H1 (cell line): ENCODE measurements at regions not wholly inside any gene's neighbourhood (a gene's known extent, or its start where the extent isn't known, plus 50 kb on each side); places are given as distances from the start of the nearest gene placed in this dataset.

Source experiments
- CTCF ChIA-PET: fragments of 300-600 bp; sonication (Branson Sonifier 250); formaldehyde crosslinking; loops from one replicate; lab custom pipeline; 2021; ENCODE audit not compliant: partially characterized antibody; lab: Charles Lee
- POLR2A ChIA-PET: fragments of 300-600 bp; sonication (Branson Sonifier 250); formaldehyde crosslinking; loops from one replicate; lab custom pipeline; 2021; ENCODE audit warnings: inconsistent platforms; ENCODE audit not compliant: partially characterized antibody; lab: Charles Lee
- DNase-seq, 2 experiments: peaks; one replicate each; pipeline versions ENCODE4 v3.0.0 to v3.0.0-alpha.2; 2010 to 2022; ENCODE audit warnings: low spot score in 2 of 2, low read depth in 1 of 2, mixed read lengths in 1 of 2
- FAIRE-seq: peaks from 2 replicates; lab custom pipeline; 2011; peaks lifted over from hg19 to GRCh38; lab: Jason Lieb, UNC
- H2AFZ ChIP-seq: 2 replicates; pipeline ENCODE4 v1.8.1; 2012; ENCODE audit warnings: low read length, inconsistent platforms
- H2AK5ac ChIP-seq: 2 replicates; pipeline ENCODE4 v1.6.1; 2013; ENCODE audit warnings: low read depth, low read length
- H2BK120ac ChIP-seq: replicated peaks from 2 replicates; pipeline ENCODE3; 2013; ENCODE audit warnings: low read depth, low read length, inconsistent platforms
- H2BK12ac ChIP-seq: 2 replicates; pipeline ENCODE4 v1.6.1; 2013; ENCODE audit warnings: low read depth, low read length
- H2BK15ac ChIP-seq: 2 replicates; pipeline ENCODE4 v1.6.1; 2013; ENCODE audit warnings: low read length
- H2BK20ac ChIP-seq: 2 replicates; pipeline ENCODE4 v1.6.1; 2013; ENCODE audit warnings: low read length
- H2BK5ac ChIP-seq: 2 replicates; pipeline ENCODE4 v1.6.1; 2013; ENCODE audit warnings: low read depth, low read length
- H3K14ac ChIP-seq: 2 replicates; pipeline ENCODE4 v1.6.1; 2013; ENCODE audit warnings: inconsistent platforms; ENCODE audit not compliant: insufficient read length
- H3K18ac ChIP-seq: 2 replicates; pipeline ENCODE4 v1.6.1; 2013; ENCODE audit warnings: low read length; ENCODE audit errors: extremely low read depth
- H3K23ac ChIP-seq: 2 replicates; pipeline ENCODE4 v1.6.1; 2013; ENCODE audit warnings: inconsistent platforms; ENCODE audit not compliant: insufficient read length
- H3K23me2 ChIP-seq: 2 replicates; pipeline ENCODE4 v1.6.1; 2013; ENCODE audit warnings: low read depth, low read length
- H3K27ac ChIP-seq: 2 replicates; pipeline ENCODE4 v1.6.1; 2011; ENCODE audit warnings: low read depth, low read length, inconsistent platforms
- H3K27me3 ChIP-seq, 4 experiments: replicated peaks in 1 of 4; 1 replicate in 1 of 4; 2 replicates in 3 of 4; pipeline versions ENCODE4 v1.6.1 to v1.8.1; 2011 to 2013; ENCODE audit warnings: low read length in 3 of 4, mild to moderate bottlenecking in 3 of 4, inconsistent platforms in 2 of 4, mixed read lengths in 2 of 4, moderate library complexity in 1 of 4; ENCODE audit not compliant: control insufficient read depth in 3 of 4, insufficient read depth in 3 of 4; ENCODE audit errors: extremely low read depth in 1 of 4
- H3K36me3 ChIP-seq, 4 experiments: 2 replicates each; pipeline versions ENCODE4 v1.6.1 to v1.8.1; 2011 to 2013; ENCODE audit warnings: mild to moderate bottlenecking in 4 of 4, low read length in 3 of 4, moderate library complexity in 2 of 4, control low read depth in 1 of 4, inconsistent platforms in 1 of 4; ENCODE audit not compliant: insufficient read depth in 4 of 4, control insufficient read depth in 2 of 4
- H3K4ac ChIP-seq: replicated peaks from 2 replicates; pipeline ENCODE3; 2013; ENCODE audit warnings: low read length, low read depth, mixed read lengths, inconsistent platforms; ENCODE audit not compliant: insufficient read length
- H3K4me1 ChIP-seq, 4 experiments: replicated peaks in 1 of 4; 1 replicate in 1 of 4; 2 replicates in 3 of 4; pipeline versions ENCODE4 v1.6.1 to v1.8.1; 2011 to 2013; ENCODE audit warnings: low read length in 3 of 4, inconsistent platforms in 2 of 4, mixed read lengths in 1 of 4; ENCODE audit not compliant: insufficient read depth in 4 of 4, control insufficient read depth in 3 of 4
- H3K4me2 ChIP-seq, 2 experiments: 2 replicates each; pipeline versions ENCODE4 v1.6.1 to v1.8.1; 2011 to 2013; ENCODE audit warnings: low read depth in 2 of 2, low read length in 2 of 2, control low read depth in 1 of 2, inconsistent platforms in 1 of 2, mild to moderate bottlenecking in 1 of 2; ENCODE audit not compliant: insufficient read depth in 1 of 2
- H3K4me3 ChIP-seq, 4 experiments: fragments of 200-600, 300-600 bp in 1 of 4; sonication (generic), shearing (Covaris generic), sonication (Bioruptor Twin) in 1 of 4; 2 replicates each; pipeline versions ENCODE4 v1.5.1 to v1.8.1; 2011 to 2016; ENCODE audit warnings: low read length in 4 of 4, low read depth in 3 of 4, control low read depth in 2 of 4, inconsistent platforms in 2 of 4, mild to moderate bottlenecking in 2 of 4, mixed read lengths in 1 of 4, moderate library complexity in 1 of 4; ENCODE audit not compliant: insufficient read depth in 2 of 4; ENCODE audit errors: extremely low read depth in 1 of 4
- H3K56ac ChIP-seq: replicated peaks from 2 replicates; pipeline ENCODE3; 2013; ENCODE audit warnings: low read depth, mild to moderate bottlenecking, mixed read lengths, low read length, inconsistent platforms; ENCODE audit not compliant: insufficient read length
- H3K79me1 ChIP-seq: 2 replicates; pipeline ENCODE4 v1.6.1; 2013; ENCODE audit warnings: low read depth, low read length, control low read depth
- H3K79me2 ChIP-seq, 2 experiments: 2 replicates each; pipeline versions ENCODE4 v1.6.1 to v1.8.1; 2012 to 2013; ENCODE audit warnings: low read length in 2 of 2, mild to moderate bottlenecking in 2 of 2, inconsistent platforms in 1 of 2; ENCODE audit not compliant: insufficient read depth in 2 of 2, control insufficient read depth in 1 of 2
- H3K9ac ChIP-seq, 4 experiments: replicated peaks in 1 of 4; 1 replicate in 1 of 4; 2 replicates in 3 of 4; pipeline versions ENCODE4 v1.6.1 to v1.8.1; 2011 to 2013; ENCODE audit warnings: low read depth in 3 of 4, low read length in 3 of 4, control low read depth in 2 of 4, mild to moderate bottlenecking in 2 of 4, moderate library complexity in 2 of 4, inconsistent platforms in 1 of 4; ENCODE audit errors: extremely low read depth in 1 of 4
- H3K9me3 ChIP-seq, 2 experiments: 2 replicates each; pipeline versions ENCODE4 v1.6.1 to v1.8.1; 2012 to 2013; ENCODE audit warnings: mild to moderate bottlenecking in 2 of 2, moderate library complexity in 2 of 2, control low read depth in 1 of 2, inconsistent platforms in 1 of 2, low read depth in 1 of 2, low read length in 1 of 2, mixed read lengths in 1 of 2; ENCODE audit not compliant: insufficient read depth in 2 of 2
- H4K20me1 ChIP-seq, 2 experiments: replicated peaks in 1 of 2; 2 replicates each; pipeline versions ENCODE3 to v1.8.1; 2011 to 2013; ENCODE audit warnings: inconsistent platforms in 2 of 2, low read length in 2 of 2, mild to moderate bottlenecking in 1 of 2; ENCODE audit not compliant: insufficient read depth in 2 of 2, control insufficient read depth in 1 of 2
- H4K5ac ChIP-seq: 2 replicates; pipeline ENCODE4 v1.6.1; 2013; ENCODE audit warnings: low read length, low read depth, mixed read lengths, inconsistent platforms; ENCODE audit not compliant: insufficient read length
- H4K8ac ChIP-seq: 2 replicates; pipeline ENCODE4 v1.8.0; 2013; ENCODE audit warnings: mild to moderate bottlenecking, moderate library complexity, low read length, inconsistent platforms; ENCODE audit not compliant: insufficient read depth; ENCODE audit errors: extremely low read depth
- H4K91ac ChIP-seq: replicated peaks from 2 replicates; pipeline ENCODE3; 2013; ENCODE audit warnings: low read length, mixed read lengths, inconsistent platforms; ENCODE audit not compliant: insufficient read length
- BCL11A ChIP-seq, 2 experiments: IDR thresholded peaks; one replicate each; pipeline ENCODE4 v1.6.1; 2011; ENCODE audit warnings: low read depth in 2 of 2, low read length in 2 of 2, mild to moderate bottlenecking in 2 of 2
- CTBP2 ChIP-seq: IDR thresholded peaks from 2 replicates; pipeline ENCODE4 v1.7.0; 2011; ENCODE audit warnings: borderline replicate concordance, mild to moderate bottlenecking, moderate library complexity, mixed read lengths, low read length; ENCODE audit not compliant: insufficient read depth, insufficient read length
- EP300 ChIP-seq, 2 experiments: IDR thresholded peaks; 1 replicate in 1 of 2; 2 replicates in 1 of 2; pipeline ENCODE4 v1.6.1; 2011 to 2012; ENCODE audit warnings: low read depth in 2 of 2, low read length in 2 of 2, mild to moderate bottlenecking in 2 of 2, borderline replicate concordance in 1 of 2, inconsistent platforms in 1 of 2, moderate library complexity in 1 of 2
- KDM1A ChIP-seq: fragments of 200-600, 300-600 bp; sonication (generic); IDR thresholded peaks from 2 replicates; pipeline ENCODE4 v1.7.1; 2016; ENCODE audit warnings: mild to moderate bottlenecking, low read length, borderline replicate concordance
- SP1 ChIP-seq: IDR thresholded peaks from 2 replicates; pipeline ENCODE4 v1.6.1; 2011; ENCODE audit warnings: low read depth, low read length
- SRF ChIP-seq: IDR thresholded peaks from 2 replicates; pipeline ENCODE4 v1.6.1; 2011; ENCODE audit warnings: mild to moderate bottlenecking, low read depth, low read length, moderate library complexity
- SUZ12 ChIP-seq: fragments of 200-600 bp; sonication (generic); IDR thresholded peaks from 2 replicates; pipeline ENCODE4 v1.6.1; 2012; ENCODE audit warnings: mild to moderate bottlenecking, inconsistent platforms, low read length, moderate library complexity, mixed read lengths
- USF2 ChIP-seq: IDR thresholded peaks from 2 replicates; pipeline ENCODE4 v1.6.1; 2011; ENCODE audit warnings: low read length, improper control_type of control experiment
- WGBS, 2 experiments: shearing (Covaris generic) in 1 of 2; methylation state at CpG; one replicate each; pipeline versions ENCODE4 v1.1.6 to v1.1.7; 2013 to 2015; ENCODE audit warnings: low lambda C conversion rate in 2 of 2, mixed read lengths in 2 of 2, inconsistent platforms in 1 of 2, low coverage in 1 of 2, missing lambda C conversion rate in 1 of 2; ENCODE audit not compliant: insufficient replicate concordance in 2 of 2, insufficient coverage in 1 of 2, insufficient read length in 1 of 2; ENCODE audit errors: extremely low coverage in 1 of 2, missing lambda C conversion rate in 1 of 2; 5-methylcytosine and 5-hydroxymethylcytosine counted together

GRCh38 chr10:8468477-8468876 lies 414.0 kb downstream of the GATA3 start:
- Histone ChIP-seq H4K20me1 (no peaks in the 10 kb centered on the region), H3K4me3 (no peak overlapping the region), H3K36me3 (no peaks in the 10 kb centered on the region), H3K14ac (no peak overlapping the region), H4K91ac (no peak overlapping the region), H2BK15ac (no peak overlapping the region), H3K79me1 (no peaks in the 10 kb centered on the region), H2BK20ac (no peak overlapping the region), H3K18ac (no peak overlapping the region), H4K5ac (no peak overlapping the region), H2BK12ac (no peak overlapping the region), H3K4me2 (no peak overlapping the region), H3K27me3 (no peaks in the 10 kb centered on the region), H3K9ac (no peak overlapping the region), H3K56ac (no peak overlapping the region), H3K23me2 (peaks cover 2% of the 10 kb centered on the region; the same call in 1 of the 2 replicates), H2BK120ac (no peak overlapping the region), H3K4ac (no peak overlapping the region), H3K27ac (no peak overlapping the region), H2AK5ac (no peak overlapping the region), H3K79me2 (no peaks in the 10 kb centered on the region), H3K9me3 (no peaks in the 10 kb centered on the region), H2BK5ac (no peak overlapping the region), H2AFZ (no peak overlapping the region), H4K8ac (no peak overlapping the region; the same call in 1 of the 2 replicates), H3K23ac (no peak overlapping the region), H3K4me1 (no peaks in the 10 kb centered on the region)
- ChIA-PET CTCF (interaction anchor here (0.6 to 1.1 kb wide), 2 partner anchors 17 to 198 kb away, joined by 3 read pairs; no protein-coding TSS in a partner anchor), POLR2A (interaction anchor here (1.0 kb wide), 1 partner anchor 98 kb away, joined by 3 read pairs; no protein-coding TSS in a partner anchor)
- FAIRE-seq (no peak), DNase-seq (no peak)
- 84% methylated on average over 3 of the region's 3 CpGs; no CpG with 5 or more reads in 1 of the 2 experiments for WGBS, 2 experiments
- TF ChIP-seq SUZ12: no peak
- TF ChIP-seq EP300 (IDR thresholded peaks at IDR 0.05; ENCODE audit: borderline replicate concordance in 1 of 2, low read depth in 2 of 2, low read length in 2 of 2): no peak
- TF ChIP-seq USF2: no peak
- TF ChIP-seq SP1: no peak
- TF ChIP-seq CTBP2: no peak
- TF ChIP-seq BCL11A (IDR thresholded peaks at IDR 0.05; ENCODE audit: low read depth in 2 of 2, low read length in 2 of 2): no peak
- TF ChIP-seq KDM1A: no peak
- TF ChIP-seq SRF: no peak
